HCT116 (cell line): ENCODE measurements at regions not wholly inside any gene's neighbourhood (a gene's known extent, or its start where the extent isn't known, plus 50 kb on each side); places are given as distances from the start of the nearest gene placed in this dataset.

Experiments used
- ATAC-seq: fragments of 200-7000 bp; cut with Tn5 transposase; 2 replicates; pipeline ENCODE4 v1.9.1; 2020; ENCODE audit warnings: mild to moderate bottlenecking, moderate library complexity
- BruUV-seq: library from RNA; stranded (reverse); fragments of 400-500 nt; replicated peaks from 2 replicates; lab custom pipeline; 2021; lab: Mats Ljungman, UMichigan
- CTCF ChIA-PET: fragments of 300-600 bp; sonication (Branson Sonifier 250); formaldehyde crosslinking; loops from one replicate; lab custom pipeline; 2021; ENCODE audit warnings: antibody characterized with exemption; lab: Charles Lee
- POLR2A ChIA-PET: fragments of 300-600, 350-600 bp; sonication (Branson Sonifier 250); formaldehyde crosslinking; loops from one replicate; lab custom pipeline; 2021; ENCODE audit warnings: antibody characterized with exemption; lab: Charles Lee
- RAD21 ChIA-PET, 2 experiments: fragments of 300-600 bp; sonication (Branson Sonifier 250); formaldehyde crosslinking; loops; one replicate each; lab custom pipeline; 2023; ENCODE audit warnings: low total read pairs in 2 of 2; ENCODE audit not compliant: uncharacterized antibody in 2 of 2, unreplicated experiment in 2 of 2, low non-redundant PET in 1 of 2; lab: Charles Lee
- DNase-seq: peaks from one replicate; pipeline ENCODE4 v3.0.0-alpha.2; 2010; ENCODE audit warnings: low read depth, low spot score
- H2AFZ ChIP-seq: fragments of 200-600 bp; shearing (Covaris generic), sonication (generic); 2 replicates; pipeline ENCODE4 v1.6.1; 2017; ENCODE audit warnings: low read depth, mixed run types, mixed read lengths, antibody characterized with exemption, low read length; ENCODE audit not compliant: poor library complexity, severe bottlenecking
- H3K27ac ChIP-seq: 2 replicates; pipeline ENCODE4 v1.5.1; 2012; ENCODE audit warnings: low read depth, low read length
- H3K27me3 ChIP-seq: fragments of 200-600 bp; sonication (generic); 2 replicates; pipeline ENCODE4 v1.6.1; 2016; ENCODE audit warnings: mixed run types, low read length, mixed read lengths; ENCODE audit not compliant: insufficient read depth
- H3K36me3 ChIP-seq, 2 experiments: fragments of 200-500 bp in 1 of 2; fragments of 200-600 bp in 1 of 2; sonication (Bioruptor generic) in 1 of 2; sonication (generic) in 1 of 2; 2 replicates each; pipeline versions ENCODE4 v1.5.1 to v1.6.1; 2014 to 2016; ENCODE audit warnings: low read length in 2 of 2, inconsistent platforms in 1 of 2, mixed read lengths in 1 of 2, mixed run types in 1 of 2; ENCODE audit not compliant: insufficient read depth in 2 of 2, control insufficient read depth in 1 of 2
- H3K4me1 ChIP-seq, 2 experiments: fragments of 200-600 bp in 1 of 2; sonication (generic) in 1 of 2; 2 replicates each; pipeline versions ENCODE4 v1.5.1 to v1.6.1; 2012 to 2017; ENCODE audit warnings: low read length in 2 of 2, inconsistent platforms in 1 of 2, mild to moderate bottlenecking in 1 of 2, mixed read lengths in 1 of 2, mixed run types in 1 of 2, moderate library complexity in 1 of 2; ENCODE audit not compliant: insufficient read depth in 2 of 2, control insufficient read depth in 1 of 2
- H3K4me2 ChIP-seq: fragments of 200-600 bp; sonication (generic); 2 replicates; pipeline ENCODE4 v1.6.1; 2017; ENCODE audit warnings: mixed run types, low read length, mixed read lengths
- H3K4me3 ChIP-seq, 2 experiments: fragments of 200-600 bp in 1 of 2; sonication (generic) in 1 of 2; replicated peaks in 1 of 2; 2 replicates each; pipeline ENCODE4 v1.5.1; 2011 to 2016; ENCODE audit warnings: low read length in 2 of 2, control low read depth in 1 of 2, low read depth in 1 of 2, mild to moderate bottlenecking in 1 of 2, mixed read lengths in 1 of 2, mixed run types in 1 of 2
- H3K79me2 ChIP-seq: fragments of 200-600 bp; sonication (generic); 2 replicates; pipeline ENCODE4 v1.6.1; 2017; ENCODE audit warnings: mild to moderate bottlenecking, mixed run types, low read length, moderate library complexity, mixed read lengths; ENCODE audit not compliant: insufficient read depth
- H3K9ac ChIP-seq: fragments of 200-600 bp; sonication (generic); 2 replicates; pipeline ENCODE4 v1.6.1; 2016; ENCODE audit warnings: low read length, mixed read lengths
- H3K9me2 ChIP-seq: fragments of 200-600 bp; sonication (generic), shearing (Covaris generic); 2 replicates; pipeline ENCODE4 v1.6.1; 2017; ENCODE audit warnings: mixed run types, mild to moderate bottlenecking, moderate library complexity; ENCODE audit not compliant: insufficient read depth
- H3K9me3 ChIP-seq, 2 experiments: fragments of 200-500 bp in 1 of 2; fragments of 200-600 bp in 1 of 2; sonication (Bioruptor generic) in 1 of 2; sonication (generic) in 1 of 2; 2 replicates each; pipeline ENCODE4 v1.6.1; 2014 to 2017; ENCODE audit warnings: low read length in 2 of 2, mixed read lengths in 2 of 2, inconsistent platforms in 1 of 2, low read depth in 1 of 2, mild to moderate bottlenecking in 1 of 2, mixed run types in 1 of 2, moderate library complexity in 1 of 2; ENCODE audit not compliant: control insufficient read depth in 1 of 2, insufficient read depth in 1 of 2
- H4K20me1 ChIP-seq: fragments of 200-600 bp; sonication (generic), shearing (Covaris generic); 2 replicates; pipeline ENCODE4 v1.6.1; 2017; ENCODE audit warnings: mixed run types, mild to moderate bottlenecking, moderate library complexity; ENCODE audit not compliant: insufficient read depth
- CEBPB ChIP-seq: IDR thresholded peaks from 2 replicates; pipeline ENCODE4 v1.6.1; 2012; ENCODE audit warnings: low read depth
- ELF1 ChIP-seq: IDR thresholded peaks from 2 replicates; pipeline ENCODE4 v1.6.1; 2012; ENCODE audit warnings: low read depth, borderline replicate concordance
- EZH2phosphoT487 ChIP-seq: fragments of 200-600 bp; IDR thresholded peaks from 2 replicates; pipeline ENCODE4 v1.6.1; 2018; ENCODE audit warnings: antibody characterized with exemption, borderline replicate concordance
- FOSL1 ChIP-seq: IDR thresholded peaks from 2 replicates; pipeline ENCODE4 v1.6.1; 2012; ENCODE audit warnings: low read depth
- JUND ChIP-seq: IDR thresholded peaks from 2 replicates; pipeline ENCODE4 v1.6.1; 2012
- SRF ChIP-seq: IDR thresholded peaks from 2 replicates; pipeline ENCODE4 v1.6.1; 2012; ENCODE audit warnings: low read depth
- ZFX ChIP-seq: fragments of 450-650 bp; IDR thresholded peaks from 2 replicates; pipeline ENCODE4 v1.6.1; 2017
- ZNF274 ChIP-seq: fragments of 200-500 bp; sonication (Bioruptor generic); IDR thresholded peaks from 2 replicates; pipeline ENCODE4 v1.6.1; 2014; ENCODE audit warnings: mild to moderate bottlenecking, low read depth, low read length, inconsistent platforms
- intact Hi-C: fragments of 100-400 bp; cut with micrococcal nuclease; formaldehyde crosslinking; loops from 2 replicates; pipeline ENCODE4 v1.10.0; 2022

DNA sequence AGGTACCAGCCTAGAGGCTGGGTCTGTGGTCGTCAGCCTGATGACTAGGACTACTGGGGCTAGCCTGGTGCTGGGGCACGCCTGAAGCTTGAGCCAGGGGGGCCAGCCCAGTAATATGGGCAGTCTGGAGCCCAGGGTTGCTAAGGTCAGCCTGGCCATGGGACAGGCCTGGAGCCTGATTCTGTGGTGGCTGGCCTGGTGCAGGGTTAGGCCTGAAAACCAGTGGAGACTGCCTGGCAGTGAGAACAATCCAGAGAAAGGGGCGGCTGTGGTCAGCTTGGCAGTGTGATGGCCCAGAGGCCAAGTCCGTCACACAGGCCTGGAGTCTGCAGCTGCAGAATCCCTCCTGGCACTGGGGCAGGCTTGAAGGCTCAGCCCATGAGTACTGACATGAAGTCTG, 445.8 kb downstream of the SATB2 start:
- Histone ChIP-seq H3K9ac (no peak overlapping the region), H3K4me3 (no peak overlapping the region), H3K4me2 (no peak overlapping the region), H4K20me1 (no peaks in the 10 kb centered on the region), H3K9me2 (no peaks in the 10 kb centered on the region), H3K27me3 (no peaks in the 10 kb centered on the region), H3K36me3 (no peaks in the 10 kb centered on the region), H3K9me3 (no peaks in the 10 kb centered on the region), H2AFZ (no peak overlapping the region)
- ChIA-PET POLR2A (no interaction called here), CTCF (interaction anchor here (1.3 kb wide), 1 partner anchor 10 kb away, joined by 6 read pairs; no protein-coding TSS in a partner anchor)
- TF ChIP-seq FOSL1, result no peak
- TF ChIP-seq JUND, result no peak
- TF ChIP-seq, all 23 proteins: peak for 0
- BruUV-seq, result no TSS peak
- Histone ChIP-seq H3K79me2 (no peaks in the 10 kb centered on the region), H3K4me1 (no peaks in the 10 kb centered on the region), H3K27ac (no peak overlapping the region)
- intact Hi-C loops, result no loop called here
- RAD21 ChIA-PET, result no interaction called here
- DNase-seq, result no peak
- no peak for ATAC-seq

DNA sequence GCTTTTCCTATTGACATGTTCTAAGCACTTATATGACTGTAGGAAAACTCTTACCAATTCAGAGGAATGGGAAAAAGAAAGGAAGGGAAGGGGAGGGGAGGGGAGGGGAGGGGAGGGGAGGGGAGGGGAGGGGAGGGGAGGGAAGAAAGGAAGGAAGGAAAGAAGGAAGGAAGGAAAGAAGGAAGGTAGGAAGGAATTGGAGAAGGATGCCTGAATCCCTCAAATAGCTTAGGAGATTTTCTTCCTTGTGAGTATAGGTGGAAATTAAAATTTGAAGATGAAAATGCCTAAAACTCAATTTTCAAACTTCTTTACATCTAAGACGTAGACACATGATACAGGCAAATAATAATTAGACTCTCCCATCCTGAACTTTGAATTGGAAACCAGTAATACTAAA, 463.1 kb downstream of the SATB2 start:
- DNase-seq (no peak), ATAC-seq (no peak)
- Histone ChIP-seq H4K20me1 (no peaks in the 10 kb centered on the region), H3K9ac (no peak overlapping the region), H3K79me2 (no peaks in the 10 kb centered on the region), H3K27ac (no peak overlapping the region), H3K4me1 (no peaks in the 10 kb centered on the region), H3K36me3 (no peaks in the 10 kb centered on the region), H3K9me2 (no peaks in the 10 kb centered on the region), H3K9me3 (no peaks in the 10 kb centered on the region), H2AFZ (no peak overlapping the region), H3K4me3 (no peak overlapping the region), H3K4me2 (no peak overlapping the region), H3K27me3 (no peaks in the 10 kb centered on the region)
- TF ChIP-seq SRF (no peak), EZH2phosphoT487 (no peak), ZNF274 (no peak), ZFX (no peak), CEBPB (no peak), ELF1 (no peak)
- RAD21 ChIA-PET, result no interaction called here
- CTCF ChIA-PET, result no interaction called here
- intact Hi-C loops, result no loop called here
- POLR2A ChIA-PET, result no interaction called here
- no TSS peak for BruUV-seq
